Parathyroid adenoma (tissue), 2 donors: ENCODE measurements at regions not wholly inside any gene's neighbourhood (a gene's known extent, or its start where the extent isn't known, plus 50 kb on each side); places are given as distances from the start of the nearest gene placed in this dataset.

Source experiments
- H2AFZ ChIP-seq: fragments of 300-600 bp; sonication (generic); one replicate; pipeline ENCODE4 v1.7.0; 2017; ENCODE audit warnings: antibody characterized with exemption, mild to moderate bottlenecking
- H3K27ac ChIP-seq: fragments of 300-600 bp; sonication (generic); one replicate; pipeline ENCODE4 v1.7.0; 2017
- H3K27me3 ChIP-seq: fragments of 300-600 bp; sonication (generic); one replicate; pipeline ENCODE4 v1.7.0; 2017; ENCODE audit warnings: low read length; ENCODE audit not compliant: control insufficient read depth, insufficient read depth
- H3K36me3 ChIP-seq: fragments of 300-600 bp; sonication (generic); one replicate; pipeline ENCODE4 v1.7.0; 2017; ENCODE audit warnings: low read length; ENCODE audit not compliant: control insufficient read depth, insufficient read depth
- H3K4me1 ChIP-seq: fragments of 300-600 bp; sonication (generic); one replicate; pipeline ENCODE4 v1.7.0; 2017; ENCODE audit warnings: control low read depth
- H3K4me2 ChIP-seq: fragments of 300-600 bp; sonication (generic); one replicate; pipeline ENCODE4 v1.7.0; 2017; ENCODE audit warnings: low read length
- H3K4me3 ChIP-seq: fragments of 300-600 bp; sonication (generic); one replicate; pipeline ENCODE4 v1.7.0; 2017; ENCODE audit warnings: low read depth, low read length
- H3K79me2 ChIP-seq: fragments of 300-600 bp; sonication (generic); one replicate; pipeline ENCODE4 v1.7.0; 2017; ENCODE audit warnings: control low read depth
- H3K9ac ChIP-seq: fragments of 300-600 bp; sonication (generic); one replicate; pipeline ENCODE4 v1.7.0; 2017; ENCODE audit warnings: mild to moderate bottlenecking
- H3K9me3 ChIP-seq: fragments of 300-600 bp; sonication (generic); one replicate; pipeline ENCODE4 v1.7.0; 2017; ENCODE audit warnings: low read length; ENCODE audit not compliant: control insufficient read depth
- CTCF ChIP-seq: fragments of 300-600 bp; sonication (generic); IDR thresholded peaks from one replicate; pipeline ENCODE4 v1.7.0; 2017; ENCODE audit warnings: antibody characterized with exemption, mild to moderate bottlenecking
- donor health status: primary hyperparathyroidism.

GRCh38 chr12:126087692-126088091, 1022.5 kb downstream of the AACS start:
- no peak for TF ChIP-seq CTCF
- no peaks in the 10 kb centered on the region for H3K79me2 ChIP-seq
- H3K9ac ChIP-seq = no peak overlapping the region
- H3K27me3 ChIP-seq = no peaks in the 10 kb centered on the region
- H3K36me3 ChIP-seq = no peaks in the 10 kb centered on the region
- H2AFZ ChIP-seq = no peak overlapping the region
- no peaks in the 10 kb centered on the region for H3K9me3 ChIP-seq
- H3K4me3 ChIP-seq = no peak overlapping the region
- no peak overlapping the region for H3K27ac ChIP-seq
- H3K4me2 ChIP-seq = no peak overlapping the region
- H3K4me1 ChIP-seq = no peaks in the 10 kb centered on the region

- Histone ChIP-seq H3K4me3 (no peak overlapping the region), H2AFZ (no peak overlapping the region), H3K27me3 (no peaks in the 10 kb centered on the region), H3K4me1 (no peaks in the 10 kb centered on the region), H3K4me2 (no peak overlapping the region), H3K36me3 (no peaks in the 10 kb centered on the region), H3K79me2 (no peaks in the 10 kb centered on the region), H3K9me3 (no peaks in the 10 kb centered on the region), H3K9ac (no peak overlapping the region), H3K27ac (no peak overlapping the region)
- TF ChIP-seq CTCF = no peak
Measured at GRCh38 chr12:126093908-126094307, 1028.7 kb downstream of the AACS start.

DNA sequence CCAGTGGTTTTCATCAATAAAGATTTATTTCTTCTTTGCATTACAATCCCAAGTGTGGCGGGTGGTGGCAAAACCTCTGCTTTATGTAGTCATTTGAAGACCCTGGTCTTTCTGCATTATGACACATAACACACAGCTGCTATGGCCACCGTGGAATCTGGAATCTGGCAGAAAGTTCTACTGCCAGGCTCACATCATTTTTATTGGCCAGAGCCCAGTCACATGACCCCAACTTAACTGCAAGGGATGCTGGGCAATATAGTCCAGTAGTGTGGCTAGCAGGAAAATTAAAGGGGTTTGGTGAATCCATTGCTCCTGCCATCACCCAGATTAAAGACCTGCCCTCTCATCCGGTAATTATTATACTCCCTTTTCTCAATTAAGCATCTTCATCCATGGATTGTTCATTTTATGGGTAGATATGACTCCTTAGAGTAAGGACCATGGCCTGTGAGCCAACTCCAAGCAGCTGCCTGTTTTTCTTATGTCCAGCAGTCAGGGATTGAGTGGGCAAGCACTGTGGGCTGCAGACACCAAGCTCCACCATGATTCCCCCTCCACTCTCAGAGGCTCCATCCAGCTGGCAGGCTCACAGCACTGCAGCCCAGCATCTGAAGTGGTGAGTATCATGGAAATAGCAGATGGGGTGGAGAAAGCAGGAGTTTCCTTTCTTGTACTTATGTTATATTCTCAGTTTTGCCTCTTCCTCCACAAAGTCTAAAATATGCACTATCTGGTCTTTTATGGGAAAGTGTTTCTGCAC, 1030.7 kb downstream of the AACS start:
- Histone ChIP-seq H3K9me3 (no peaks in the 10 kb centered on the region), H2AFZ (no peak overlapping the region), H3K27me3 (no peaks in the 10 kb centered on the region), H3K9ac (no peak overlapping the region), H3K27ac (no peak overlapping the region), H3K36me3 (no peaks in the 10 kb centered on the region), H3K4me2 (no peak overlapping the region), H3K4me3 (no peak overlapping the region), H3K79me2 (no peaks in the 10 kb centered on the region), H3K4me1 (no peaks in the 10 kb centered on the region)
- no peak for TF ChIP-seq CTCF

DNA sequence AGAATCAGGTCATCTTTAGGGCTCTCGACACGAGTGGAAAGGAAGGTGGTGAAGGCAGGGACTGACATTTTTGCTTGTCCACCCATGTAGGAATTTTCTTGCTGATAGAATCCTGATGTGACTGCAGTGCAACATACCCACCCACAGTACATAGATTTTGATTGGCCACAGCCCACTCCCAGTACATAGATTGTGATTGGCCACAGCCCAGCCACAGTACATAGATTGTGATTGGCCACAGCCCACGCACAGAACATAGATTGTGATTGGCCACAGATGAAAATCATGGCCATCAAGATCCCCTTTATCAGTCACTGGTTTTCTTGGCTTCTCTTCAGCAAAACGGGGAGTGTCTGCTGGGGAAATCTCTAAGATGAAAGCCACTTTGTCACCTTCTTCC, 1041.5 kb downstream of the AACS start:
- TF ChIP-seq CTCF = no peak
- Histone ChIP-seq H3K27ac (no peak overlapping the region), H3K4me2 (no peak overlapping the region), H3K9ac (no peak overlapping the region), H3K79me2 (no peaks in the 10 kb centered on the region), H2AFZ (no peak overlapping the region), H3K4me3 (no peak overlapping the region), H3K4me1 (no peaks in the 10 kb centered on the region), H3K9me3 (no peaks in the 10 kb centered on the region), H3K36me3 (no peaks in the 10 kb centered on the region), H3K27me3 (no peaks in the 10 kb centered on the region)

GRCh38 chr12:126107659-126108058, 1042.4 kb downstream of the AACS start:
- Histone ChIP-seq H3K36me3 (no peaks in the 10 kb centered on the region), H3K9me3 (no peaks in the 10 kb centered on the region), H3K27me3 (no peaks in the 10 kb centered on the region), H3K79me2 (no peaks in the 10 kb centered on the region), H2AFZ (no peak overlapping the region), H3K9ac (no peak overlapping the region), H3K27ac (no peak overlapping the region), H3K4me2 (no peak overlapping the region), H3K4me3 (no peak overlapping the region), H3K4me1 (no peaks in the 10 kb centered on the region)
- TF ChIP-seq CTCF = no peak
